DND-41 (cell line): ENCODE measurements at regions not wholly inside any gene's neighbourhood (a gene's known extent, or its start where the extent isn't known, plus 50 kb on each side); places are given as distances from the start of the nearest gene placed in this dataset.
"Not testable (repeated sequence)": the region's sequence is repeated elsewhere in the genome, so short reads cannot be mapped to it uniquely, and the experiment has no call there.

Experiments
- ATAC-seq: fragments of 200-7000 bp; cut with Tn5 transposase; 3 replicates; pipeline ENCODE4 v1.9.1; 2021; ENCODE audit warnings: low read depth; ENCODE audit not compliant: insufficient read depth
- DNase-seq: peaks from one replicate; pipeline ENCODE4 v3.0.0-alpha.2; 2020
- H2AFZ ChIP-seq: 2 replicates; pipeline ENCODE4 v1.6.0; 2012; ENCODE audit warnings: low read depth, low read length
- H3K27ac ChIP-seq: 2 replicates; pipeline ENCODE4 v1.5.1; 2012; ENCODE audit warnings: low read length, inconsistent platforms
- H3K27me3 ChIP-seq: fragments of 200-600 bp; sonication (generic); 2 replicates; pipeline ENCODE4 v1.6.0; 2012; ENCODE audit warnings: low read length, mild to moderate bottlenecking, inconsistent platforms; ENCODE audit not compliant: insufficient read depth, poor library complexity
- H3K36me3 ChIP-seq: 2 replicates; pipeline ENCODE4 v1.5.1; 2012; ENCODE audit warnings: low read length, inconsistent platforms; ENCODE audit not compliant: insufficient read depth
- H3K4me1 ChIP-seq: 2 replicates; pipeline ENCODE4 v1.5.1; 2012; ENCODE audit warnings: mild to moderate bottlenecking, low read length; ENCODE audit not compliant: insufficient read depth
- H3K4me2 ChIP-seq: 2 replicates; pipeline ENCODE4 v1.6.0; 2012; ENCODE audit warnings: mild to moderate bottlenecking, moderate library complexity, low read length, inconsistent platforms; ENCODE audit not compliant: insufficient read depth
- H3K4me3 ChIP-seq, 2 experiments: fragments of 200-600 bp in 1 of 2; shearing (Covaris generic) in 1 of 2; 2 replicates each; pipeline ENCODE4 v1.5.1; 2012 to 2016; ENCODE audit warnings: inconsistent platforms in 2 of 2, low read length in 2 of 2, mild to moderate bottlenecking in 2 of 2, low read depth in 1 of 2, moderate library complexity in 1 of 2
- H3K79me2 ChIP-seq: 2 replicates; pipeline ENCODE4 v1.6.0; 2012; ENCODE audit warnings: low read length, inconsistent platforms; ENCODE audit not compliant: insufficient read depth
- H3K9ac ChIP-seq: 2 replicates; pipeline ENCODE4 v1.6.0; 2012; ENCODE audit warnings: low read depth, mild to moderate bottlenecking, inconsistent platforms, low read length, moderate library complexity
- H3K9me3 ChIP-seq: 2 replicates; pipeline ENCODE4 v1.5.1; 2012; ENCODE audit warnings: low read length, moderate library complexity, mild to moderate bottlenecking, inconsistent platforms; ENCODE audit not compliant: insufficient read depth, severe bottlenecking
- H4K20me1 ChIP-seq: 2 replicates; pipeline ENCODE4 v1.6.0; 2012; ENCODE audit warnings: low read length; ENCODE audit not compliant: insufficient read depth
- EZH2 ChIP-seq: IDR thresholded peaks from 3 replicates; pipeline ENCODE4 v1.6.1; 2012; ENCODE audit warnings: borderline replicate concordance, low read depth, mild to moderate bottlenecking, moderate library complexity, low read length, inconsistent platforms; ENCODE audit not compliant: severe bottlenecking
- TF ChIP-seq, protein P1 (sequence below): IDR thresholded peaks from 2 replicates; pipeline ENCODE4 v1.5.1; 2012; ENCODE audit warnings: borderline replicate concordance, low read length, moderate library complexity, mild to moderate bottlenecking; ENCODE audit not compliant: poor library complexity, severe bottlenecking; ENCODE audit errors: extremely low read depth

DNA sequence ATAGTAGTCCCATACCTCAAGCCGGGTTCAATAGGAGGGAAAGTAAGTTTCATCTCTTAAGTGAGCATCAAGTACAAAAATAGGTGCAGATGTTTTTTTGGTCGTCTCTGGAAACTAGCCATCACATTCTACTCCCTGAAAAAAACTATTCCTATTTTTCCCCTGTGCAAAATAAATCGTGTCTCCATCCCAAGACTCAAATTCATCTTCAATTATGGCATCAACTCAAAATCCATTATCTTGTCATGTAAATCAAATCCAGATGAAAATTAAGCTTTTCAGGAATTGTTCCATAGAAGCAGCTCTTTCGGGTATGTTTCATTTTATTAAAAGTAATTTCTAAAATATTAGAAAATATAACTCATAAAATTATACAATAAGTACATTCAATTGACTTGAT, 1368.4 kb downstream of the GRIK2 start:
- Histone ChIP-seq H3K79me2 (no peaks in the 10 kb centered on the region), H3K27me3 (no peaks in the 10 kb centered on the region), H3K9ac (no peak overlapping the region), H3K9me3 (no peaks in the 10 kb centered on the region), H3K27ac (no peak overlapping the region), H3K36me3 (no peaks in the 10 kb centered on the region), H3K4me1 (no peaks in the 10 kb centered on the region), H2AFZ (no peak overlapping the region), H4K20me1 (no peaks in the 10 kb centered on the region), H3K4me2 (no peak overlapping the region), H3K4me3 (no peak overlapping the region)
- no peak for DNase-seq
- no peak for ATAC-seq
- TF ChIP-seq, protein P1, sequence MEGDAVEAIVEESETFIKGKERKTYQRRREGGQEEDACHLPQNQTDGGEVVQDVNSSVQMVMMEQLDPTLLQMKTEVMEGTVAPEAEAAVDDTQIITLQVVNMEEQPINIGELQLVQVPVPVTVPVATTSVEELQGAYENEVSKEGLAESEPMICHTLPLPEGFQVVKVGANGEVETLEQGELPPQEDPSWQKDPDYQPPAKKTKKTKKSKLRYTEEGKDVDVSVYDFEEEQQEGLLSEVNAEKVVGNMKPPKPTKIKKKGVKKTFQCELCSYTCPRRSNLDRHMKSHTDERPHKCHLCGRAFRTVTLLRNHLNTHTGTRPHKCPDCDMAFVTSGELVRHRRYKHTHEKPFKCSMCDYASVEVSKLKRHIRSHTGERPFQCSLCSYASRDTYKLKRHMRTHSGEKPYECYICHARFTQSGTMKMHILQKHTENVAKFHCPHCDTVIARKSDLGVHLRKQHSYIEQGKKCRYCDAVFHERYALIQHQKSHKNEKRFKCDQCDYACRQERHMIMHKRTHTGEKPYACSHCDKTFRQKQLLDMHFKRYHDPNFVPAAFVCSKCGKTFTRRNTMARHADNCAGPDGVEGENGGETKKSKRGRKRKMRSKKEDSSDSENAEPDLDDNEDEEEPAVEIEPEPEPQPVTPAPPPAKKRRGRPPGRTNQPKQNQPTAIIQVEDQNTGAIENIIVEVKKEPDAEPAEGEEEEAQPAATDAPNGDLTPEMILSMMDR = no peak
- TF ChIP-seq EZH2 = no peak

DNA sequence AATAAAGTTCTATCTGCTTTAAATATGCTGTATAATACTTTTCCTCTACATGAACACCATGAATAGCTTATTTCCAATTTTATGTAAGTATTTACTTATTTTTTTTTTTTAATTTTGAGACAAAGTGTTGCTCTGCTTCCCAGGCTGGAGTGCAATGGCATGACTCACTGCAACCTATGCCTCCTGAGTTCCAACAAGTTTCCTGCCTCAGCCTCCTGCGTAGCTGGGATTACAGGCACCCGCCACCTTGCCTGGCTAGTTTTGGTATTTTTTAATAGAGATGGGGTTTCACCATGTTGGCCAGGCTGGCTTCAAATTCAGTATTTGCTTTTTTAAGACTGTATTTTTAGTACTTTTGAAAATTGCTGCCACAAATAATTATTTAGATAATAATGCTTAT, 1365.9 kb downstream of the GRIK2 start:
- DNase-seq = no peak
- H2AFZ ChIP-seq = no peak overlapping the region
- no peaks in the 10 kb centered on the region for H3K79me2 ChIP-seq
- H3K4me3 ChIP-seq = no peak overlapping the region
- ATAC-seq = no peak
- no peaks in the 10 kb centered on the region for H4K20me1 ChIP-seq
- no peak overlapping the region for H3K27ac ChIP-seq
- no peaks in the 10 kb centered on the region for H3K27me3 ChIP-seq
- no peaks in the 10 kb centered on the region for H3K4me1 ChIP-seq
- TF ChIP-seq, protein P1 = no peak
- TF ChIP-seq EZH2 = no peak
- no peaks in the 10 kb centered on the region for H3K36me3 ChIP-seq
- no peak overlapping the region for H3K4me2 ChIP-seq
- H3K9me3 ChIP-seq = no peaks in the 10 kb centered on the region
- H3K9ac ChIP-seq = no peak overlapping the region

- not testable (repeated sequence) for H3K27ac ChIP-seq, H4K20me1 ChIP-seq, H3K9me3 ChIP-seq, H3K4me3 ChIP-seq, H2AFZ ChIP-seq, H3K79me2 ChIP-seq, H3K4me1 ChIP-seq, H3K36me3 ChIP-seq, DNase-seq, ATAC-seq, H3K4me2 ChIP-seq, H3K9ac ChIP-seq, H3K27me3 ChIP-seq
Observed at GRCh38 chr6:102758536-102758935, 1365.0 kb downstream of the GRIK2 start.

GRCh38 chr6:102749210-102749971, 1355.9 kb downstream of the GRIK2 start:
- no peak for DNase-seq
- no peaks in the 10 kb centered on the region for H3K36me3 ChIP-seq
- H3K27ac ChIP-seq = no peak overlapping the region
- ATAC-seq = no peak
- no peaks in the 10 kb centered on the region for H4K20me1 ChIP-seq
- H3K4me2 ChIP-seq = no peak overlapping the region
- H3K27me3 ChIP-seq = no peaks in the 10 kb centered on the region
- TF ChIP-seq EZH2 = no peak
- TF ChIP-seq, protein P1 = no peak
- H3K79me2 ChIP-seq = no peaks in the 10 kb centered on the region
- no peak overlapping the region for H2AFZ ChIP-seq
- H3K9ac ChIP-seq = no peak overlapping the region
- no peaks in the 10 kb centered on the region for H3K9me3 ChIP-seq
- H3K4me1 ChIP-seq = no peaks in the 10 kb centered on the region
- no peak overlapping the region for H3K4me3 ChIP-seq
